Uterus (tissue), 2 donors: ENCODE measurements at regions not wholly inside any gene's neighbourhood (a gene's known extent, or its start where the extent isn't known, plus 50 kb on each side); places are given as distances from the start of the nearest gene placed in this dataset.
"Not testable (repeated sequence)": the region's sequence is repeated elsewhere in the genome, so short reads cannot be mapped to it uniquely, and the experiment has no call there.

Experiments used
- POLR2A ChIP-seq, 2 donors: fragments of 450-650 bp; IDR thresholded peaks; one replicate each; pipeline ENCODE4 v1.6.1; 2016; ENCODE audit warnings: antibody characterized with exemption in 2 of 2, mild to moderate bottlenecking in 1 of 2, moderate library complexity in 1 of 2
- TF ChIP-seq, protein P1 (sequence below), 4 experiments: fragments of 200-600 bp in 2 of 4; fragments of 450-650 bp in 2 of 4; sonication (generic) in 2 of 4; IDR thresholded peaks; one replicate each; pipeline ENCODE4 v1.5.1; 2016 to 2019; ENCODE audit warnings: antibody characterized with exemption in 4 of 4, mild to moderate bottlenecking in 2 of 4, moderate library complexity in 1 of 4

GRCh38 chr20:30312220-30312619 lies 945.2 kb upstream of the DEFB115 start:
- TF ChIP-seq POLR2A (IDR thresholded peaks at IDR 0.05), result not testable (repeated sequence)
- TF ChIP-seq, protein P1, sequence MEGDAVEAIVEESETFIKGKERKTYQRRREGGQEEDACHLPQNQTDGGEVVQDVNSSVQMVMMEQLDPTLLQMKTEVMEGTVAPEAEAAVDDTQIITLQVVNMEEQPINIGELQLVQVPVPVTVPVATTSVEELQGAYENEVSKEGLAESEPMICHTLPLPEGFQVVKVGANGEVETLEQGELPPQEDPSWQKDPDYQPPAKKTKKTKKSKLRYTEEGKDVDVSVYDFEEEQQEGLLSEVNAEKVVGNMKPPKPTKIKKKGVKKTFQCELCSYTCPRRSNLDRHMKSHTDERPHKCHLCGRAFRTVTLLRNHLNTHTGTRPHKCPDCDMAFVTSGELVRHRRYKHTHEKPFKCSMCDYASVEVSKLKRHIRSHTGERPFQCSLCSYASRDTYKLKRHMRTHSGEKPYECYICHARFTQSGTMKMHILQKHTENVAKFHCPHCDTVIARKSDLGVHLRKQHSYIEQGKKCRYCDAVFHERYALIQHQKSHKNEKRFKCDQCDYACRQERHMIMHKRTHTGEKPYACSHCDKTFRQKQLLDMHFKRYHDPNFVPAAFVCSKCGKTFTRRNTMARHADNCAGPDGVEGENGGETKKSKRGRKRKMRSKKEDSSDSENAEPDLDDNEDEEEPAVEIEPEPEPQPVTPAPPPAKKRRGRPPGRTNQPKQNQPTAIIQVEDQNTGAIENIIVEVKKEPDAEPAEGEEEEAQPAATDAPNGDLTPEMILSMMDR (IDR thresholded peaks at IDR 0.05), result not testable (repeated sequence)
